HG03469 (cell line): ENCODE measurements at regions not wholly inside any gene's neighbourhood (a gene's known extent, or its start where the extent isn't known, plus 50 kb on each side); places are given as distances from the start of the nearest gene placed in this dataset.

Source experiments
- ATAC-seq: cut with Tn5 transposase; IDR thresholded peaks from one replicate; pipeline ENCODE4 v1.9.1; 2021; ENCODE audit warnings: mild to moderate bottlenecking, moderate library complexity, moderate number of reproducible peaks; ENCODE audit not compliant: unreplicated experiment

DNA sequence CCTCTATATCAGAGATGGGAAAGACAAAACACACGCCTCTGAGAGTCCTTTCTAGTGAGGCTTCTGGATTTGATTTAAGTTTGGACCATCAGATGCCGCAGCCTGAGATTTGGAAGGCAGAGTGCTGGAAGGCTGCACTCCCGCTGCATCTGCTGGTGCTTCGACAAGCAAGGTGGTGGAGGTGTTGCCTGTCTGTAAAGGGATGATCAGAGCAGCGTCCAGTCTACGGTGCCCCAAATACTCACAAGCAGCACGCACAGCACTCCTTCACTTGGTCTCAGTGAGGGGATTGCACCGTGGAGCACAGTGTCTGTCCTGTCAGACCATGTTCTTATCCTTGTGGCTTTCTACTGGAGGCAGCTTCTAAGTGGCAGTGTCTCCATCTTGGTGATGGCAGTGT, 221.4 kb downstream of the GADD45G start:
- no peak for ATAC-seq

DNA sequence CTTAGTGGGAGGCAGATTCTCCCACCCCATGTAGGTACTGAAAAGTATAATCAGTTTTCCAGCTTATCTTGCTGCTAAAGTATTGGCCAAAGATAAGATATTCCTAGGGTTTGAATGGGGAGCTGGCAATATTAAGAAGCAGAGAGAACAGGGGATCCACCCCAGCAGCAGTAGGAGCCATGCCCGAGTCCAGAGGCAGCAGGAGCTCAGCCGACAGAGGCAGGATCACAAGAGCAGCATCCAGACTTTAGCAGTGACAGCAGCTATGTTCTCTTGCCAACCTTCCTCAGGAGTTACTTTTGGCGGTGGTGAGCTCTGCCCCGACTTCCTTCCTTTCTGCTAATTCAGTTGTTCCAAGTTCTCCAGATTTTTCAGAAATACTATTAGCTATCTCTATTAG, 224.5 kb downstream of the GADD45G start:
- no peak for ATAC-seq

DNA sequence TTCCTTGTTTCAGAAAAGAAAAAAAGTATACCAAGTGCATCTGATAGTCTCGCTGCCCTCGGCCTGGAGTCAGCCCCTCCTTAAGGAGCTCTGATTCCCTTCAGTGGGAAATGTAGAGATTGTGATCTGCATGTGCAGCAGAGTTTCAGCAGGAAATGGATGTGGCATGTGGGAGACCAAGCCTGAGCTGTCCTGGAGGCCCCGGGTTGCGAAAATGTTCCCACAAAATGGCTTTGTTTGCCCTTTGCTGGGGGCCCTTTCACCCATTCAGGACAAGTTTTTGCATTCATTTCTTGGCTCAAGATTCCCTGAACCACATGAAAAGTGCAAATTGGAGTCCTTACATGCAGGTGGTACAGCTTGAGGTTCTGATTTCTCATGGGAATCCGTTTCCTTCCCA, 230.9 kb downstream of the GADD45G start:
- no peak for ATAC-seq

DNA sequence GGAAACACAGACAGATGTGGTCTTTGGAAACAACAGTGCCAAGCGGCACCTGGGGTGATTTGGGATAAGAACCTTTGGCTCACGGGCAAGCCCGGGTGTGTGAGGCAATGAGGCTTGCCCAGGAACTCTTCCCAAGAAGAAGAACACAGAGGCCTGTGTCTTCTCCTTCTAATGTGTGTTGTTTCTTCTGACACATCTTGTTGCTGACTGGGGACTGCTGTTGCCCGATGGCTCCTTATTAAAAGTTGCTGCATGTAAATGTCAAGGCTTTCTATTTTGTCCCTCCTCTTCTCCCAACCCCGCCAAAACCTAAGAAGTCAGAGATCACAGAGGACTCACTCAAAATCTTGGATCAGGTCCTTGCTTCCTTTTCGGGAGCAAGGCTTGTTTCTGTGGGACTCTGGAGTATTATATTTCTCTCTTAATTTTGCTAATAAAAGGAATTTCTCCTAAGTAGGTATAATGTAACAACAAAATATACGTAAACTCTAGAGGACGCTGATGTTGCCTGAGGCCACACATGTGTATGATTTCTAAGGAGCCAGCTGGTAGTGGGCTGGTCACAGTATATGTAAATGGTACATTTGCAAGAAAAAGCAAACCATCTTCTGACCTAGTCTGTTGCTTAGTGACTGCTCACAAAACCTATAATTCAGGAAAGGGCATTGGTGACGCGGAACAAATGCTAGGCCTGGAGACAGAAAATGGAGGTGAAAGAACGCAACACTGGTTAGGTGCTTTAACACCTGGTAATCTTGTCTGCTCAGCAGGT, 232.5 kb downstream of the GADD45G start:
- no peak for ATAC-seq

DNA sequence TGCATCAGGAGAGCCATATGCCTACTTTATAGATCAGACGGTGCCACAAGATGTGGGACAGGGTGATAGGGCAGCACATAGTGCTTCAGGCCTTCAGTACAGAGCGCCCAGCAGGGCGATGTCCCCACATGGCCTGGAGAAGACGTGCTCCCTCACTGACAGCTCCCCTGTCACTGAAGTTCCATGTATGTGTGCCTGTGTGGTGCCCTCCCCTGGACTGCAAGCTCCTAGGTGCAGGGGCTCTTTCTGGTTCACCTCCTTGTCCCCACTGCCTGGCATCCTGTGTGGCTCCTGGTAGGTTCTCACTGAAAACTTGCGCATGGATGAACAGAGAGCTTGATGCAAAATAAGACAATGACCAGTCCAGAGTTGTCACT, 233.1 kb downstream of the GADD45G start:
- ATAC-seq = no peak

DNA sequence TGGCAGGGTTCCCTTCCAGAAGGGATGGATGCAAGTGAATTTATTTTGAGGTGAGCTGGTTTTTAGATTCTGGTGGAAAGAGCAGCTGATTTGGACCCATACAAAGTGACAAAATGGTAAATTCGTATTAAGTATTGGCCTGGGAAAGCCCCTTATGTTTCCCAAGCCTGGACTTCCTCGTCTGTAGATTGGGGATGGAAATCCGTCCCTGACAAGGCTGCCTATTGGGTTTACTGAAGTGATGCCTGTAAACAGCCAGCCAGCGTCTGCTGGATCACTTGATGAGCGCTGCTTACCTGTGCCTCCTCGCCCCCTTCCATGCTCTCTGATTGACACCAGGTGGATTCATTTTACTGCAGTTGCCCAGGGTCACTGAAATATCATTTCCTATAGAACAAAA, 233.8 kb downstream of the GADD45G start:
- no peak for ATAC-seq

DNA sequence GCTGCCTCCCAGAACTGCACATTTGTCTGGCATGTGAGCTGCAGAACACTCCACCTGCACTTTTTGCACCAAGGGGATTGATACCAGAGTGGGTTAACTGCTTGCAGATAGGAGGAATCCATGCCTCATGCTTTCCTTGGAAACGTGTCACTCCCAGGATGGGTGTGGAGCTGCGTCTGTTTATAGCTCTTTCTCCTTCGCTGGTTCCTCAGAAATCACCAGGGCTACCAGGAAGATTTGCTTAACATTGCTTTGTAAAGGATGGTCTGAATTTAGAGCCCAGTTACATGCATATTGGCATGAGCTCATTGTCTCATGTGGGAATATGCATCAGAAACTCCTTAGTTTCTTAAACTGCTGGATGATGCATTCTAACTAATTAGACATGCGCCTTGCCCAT, 234.6 kb downstream of the GADD45G start:
- ATAC-seq = no peak

DNA sequence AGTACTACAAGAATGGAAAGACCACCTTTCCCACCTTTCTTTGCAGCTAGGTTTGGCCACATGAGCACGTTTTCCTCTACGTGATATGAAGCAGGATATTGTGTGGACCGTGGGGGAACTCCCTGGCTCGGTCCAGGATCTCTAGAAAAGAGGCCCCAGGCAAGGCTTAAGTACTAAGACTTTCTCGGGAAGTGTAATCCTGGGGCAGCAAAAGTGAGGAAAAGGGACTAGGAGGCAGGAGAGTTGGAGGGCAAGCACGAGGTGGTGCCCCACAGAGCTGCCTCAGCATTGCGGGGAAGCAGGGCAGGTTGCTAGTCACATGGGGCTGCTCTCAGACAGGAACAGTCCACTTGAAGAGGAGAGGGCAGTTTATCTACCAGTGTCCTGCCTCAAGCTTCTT, 235.1 kb downstream of the GADD45G start:
- ATAC-seq = no peak

DNA sequence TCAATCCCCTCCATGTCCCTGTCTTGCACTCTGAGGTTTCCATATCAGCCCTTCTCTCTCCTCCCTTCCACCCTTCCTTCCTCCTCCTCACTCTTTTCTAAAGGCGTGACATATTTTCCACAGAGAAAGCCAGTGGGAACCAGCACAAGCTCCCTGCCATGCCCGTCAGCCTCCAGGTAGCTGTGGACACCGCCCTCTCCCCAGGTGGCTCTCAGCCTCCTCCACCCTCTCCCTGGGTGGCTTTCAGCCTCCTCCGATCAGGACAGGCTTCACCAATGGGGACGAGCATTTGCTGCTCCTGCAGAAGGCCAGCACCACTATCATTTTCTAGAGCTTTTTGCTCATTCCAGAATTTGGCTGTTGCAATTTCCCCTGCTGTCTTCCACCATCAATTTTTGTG, 236.6 kb downstream of the GADD45G start:
- ATAC-seq = no peak

DNA sequence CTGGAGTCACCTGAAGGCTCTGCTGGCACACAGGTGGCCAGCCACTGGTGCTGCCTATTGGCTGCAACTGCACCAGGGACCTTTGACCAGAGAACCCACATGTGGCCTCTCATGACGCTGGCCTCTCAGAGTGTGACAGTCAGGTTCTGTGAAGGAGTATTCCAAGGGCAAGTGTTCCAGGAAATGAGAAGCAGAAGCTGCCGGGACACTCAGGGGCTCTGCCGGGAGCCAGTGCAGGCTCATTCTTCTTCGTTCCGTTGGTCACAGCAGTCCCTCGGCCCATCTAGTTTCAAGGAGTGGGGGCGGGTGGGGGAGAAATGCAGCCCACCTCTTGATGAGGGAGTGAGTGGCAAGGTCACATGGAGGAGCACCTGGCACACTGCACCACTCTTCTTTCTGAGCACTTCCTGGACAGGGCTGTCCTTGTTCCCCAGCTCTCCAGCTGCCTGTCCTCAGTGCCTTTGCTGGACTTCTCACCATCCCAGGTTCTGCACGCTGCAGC, 237.5 kb downstream of the GADD45G start:
- ATAC-seq = no peak

DNA sequence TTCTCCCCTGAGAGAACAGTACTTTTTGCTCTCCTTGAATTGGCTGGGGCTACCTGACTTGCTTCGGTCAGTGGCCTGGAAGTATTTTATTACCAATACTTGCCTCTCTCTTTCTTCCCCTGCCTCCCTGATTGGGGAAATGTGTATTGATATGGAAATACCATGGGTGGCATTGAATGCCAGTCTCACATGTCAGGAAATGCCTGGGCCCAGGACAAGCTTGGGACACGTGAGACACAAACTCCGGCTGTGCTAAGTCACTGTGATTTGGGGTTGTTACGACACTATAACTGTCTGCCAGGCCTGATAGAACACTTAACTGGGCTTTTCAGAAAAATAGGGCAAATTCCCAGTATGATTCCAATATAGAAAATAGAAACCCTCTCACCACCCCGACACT, 238.3 kb downstream of the GADD45G start:
- ATAC-seq = no peak

DNA sequence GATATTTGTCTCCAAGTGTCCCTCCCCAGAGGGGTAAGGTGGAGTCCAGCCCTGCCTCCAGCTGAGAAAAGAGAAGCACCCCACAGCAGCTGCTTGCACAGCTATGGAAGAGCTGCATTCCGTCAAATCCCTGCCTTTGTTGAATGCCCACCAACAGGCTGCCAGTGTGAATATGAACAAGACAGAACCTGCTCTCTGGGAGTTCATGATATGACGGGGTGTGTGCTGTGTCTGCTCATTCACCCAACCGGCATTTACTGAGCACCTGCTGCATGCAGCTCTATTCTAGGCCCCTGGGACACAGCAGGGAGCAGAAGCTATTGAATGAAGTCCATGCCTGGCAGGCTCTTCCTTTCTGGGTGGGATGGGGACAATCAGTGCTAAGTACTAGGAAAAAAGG, 238.8 kb downstream of the GADD45G start:
- ATAC-seq = no peak

DNA sequence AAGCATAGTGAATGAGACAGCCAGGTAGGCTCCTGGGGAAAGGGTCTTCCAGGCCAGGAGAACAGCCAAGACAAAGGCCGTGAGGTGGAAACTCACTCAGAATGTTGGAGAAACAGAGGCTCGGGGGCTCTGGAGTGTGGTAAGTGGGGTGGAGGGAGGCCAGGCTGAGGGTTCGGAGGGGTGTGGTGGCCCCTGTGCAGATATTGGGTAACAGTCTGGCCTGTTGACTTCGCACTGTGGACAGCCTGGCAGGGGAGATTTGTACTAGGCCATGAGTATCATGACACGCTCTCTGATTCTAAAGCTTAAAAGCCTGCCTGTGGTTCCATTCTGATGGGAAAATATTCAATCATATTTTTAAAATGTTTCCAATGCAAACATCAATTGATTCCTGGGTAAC, 239.3 kb downstream of the GADD45G start:
- no peak for ATAC-seq

DNA sequence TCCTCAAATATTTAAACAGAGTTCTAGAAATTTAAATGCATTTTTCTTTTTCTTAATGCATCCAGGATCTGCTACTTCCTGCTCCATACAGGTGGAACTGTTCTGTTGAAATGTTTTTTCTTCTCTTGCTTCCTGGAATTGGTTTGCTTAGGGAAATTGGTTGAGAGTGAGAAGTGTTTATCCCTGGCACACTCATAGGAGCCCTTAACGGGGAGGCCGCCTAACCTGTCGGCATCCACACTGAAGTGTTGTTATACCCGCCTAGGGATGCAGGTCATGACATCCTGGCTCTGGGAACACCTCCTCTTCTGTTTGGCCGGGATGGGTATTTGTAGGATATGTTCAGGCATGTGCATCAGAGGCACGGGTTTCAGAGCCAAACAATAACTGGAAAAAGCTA, 239.7 kb downstream of the GADD45G start:
- no peak for ATAC-seq

DNA sequence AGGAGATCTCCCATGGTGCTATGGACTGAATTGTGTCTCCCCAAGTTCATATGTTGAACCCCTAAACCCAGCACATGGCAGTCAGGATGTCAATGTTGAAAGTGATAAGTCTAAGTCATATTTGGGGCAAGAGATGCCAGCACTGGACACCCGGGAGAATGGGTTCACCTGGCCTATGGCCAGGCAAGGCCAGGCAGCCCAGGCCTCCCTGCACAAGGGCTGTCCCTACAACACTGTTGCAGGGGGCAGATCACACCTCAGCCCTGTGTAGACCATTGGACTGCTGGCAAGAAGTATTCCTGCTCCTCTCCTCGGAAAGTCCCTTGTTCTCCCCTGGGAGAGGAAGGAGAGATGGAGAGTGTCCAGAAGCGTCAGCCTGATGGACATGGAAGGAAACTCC, 240.5 kb downstream of the GADD45G start:
- no peak for ATAC-seq

DNA sequence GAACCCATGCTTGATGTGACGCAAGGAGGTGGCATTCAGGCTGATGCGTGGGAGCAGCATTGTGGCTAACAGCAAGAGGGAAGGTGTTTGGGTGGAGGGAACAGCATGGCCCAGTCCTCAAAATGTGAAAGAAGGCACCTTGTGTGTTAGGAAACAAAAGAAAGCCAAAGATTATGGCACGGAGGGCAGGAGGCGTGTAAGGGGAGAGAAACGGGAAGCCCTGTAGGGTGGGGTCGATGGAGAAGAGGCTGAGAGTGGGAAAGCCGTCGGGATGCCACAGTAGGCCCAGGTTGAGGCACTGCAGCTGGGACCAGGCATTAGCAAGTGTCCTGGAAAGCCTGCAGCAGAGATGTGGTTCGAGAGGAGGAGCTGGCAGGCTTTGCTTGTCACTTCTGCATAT, 241.1 kb downstream of the GADD45G start:
- no peak for ATAC-seq

DNA sequence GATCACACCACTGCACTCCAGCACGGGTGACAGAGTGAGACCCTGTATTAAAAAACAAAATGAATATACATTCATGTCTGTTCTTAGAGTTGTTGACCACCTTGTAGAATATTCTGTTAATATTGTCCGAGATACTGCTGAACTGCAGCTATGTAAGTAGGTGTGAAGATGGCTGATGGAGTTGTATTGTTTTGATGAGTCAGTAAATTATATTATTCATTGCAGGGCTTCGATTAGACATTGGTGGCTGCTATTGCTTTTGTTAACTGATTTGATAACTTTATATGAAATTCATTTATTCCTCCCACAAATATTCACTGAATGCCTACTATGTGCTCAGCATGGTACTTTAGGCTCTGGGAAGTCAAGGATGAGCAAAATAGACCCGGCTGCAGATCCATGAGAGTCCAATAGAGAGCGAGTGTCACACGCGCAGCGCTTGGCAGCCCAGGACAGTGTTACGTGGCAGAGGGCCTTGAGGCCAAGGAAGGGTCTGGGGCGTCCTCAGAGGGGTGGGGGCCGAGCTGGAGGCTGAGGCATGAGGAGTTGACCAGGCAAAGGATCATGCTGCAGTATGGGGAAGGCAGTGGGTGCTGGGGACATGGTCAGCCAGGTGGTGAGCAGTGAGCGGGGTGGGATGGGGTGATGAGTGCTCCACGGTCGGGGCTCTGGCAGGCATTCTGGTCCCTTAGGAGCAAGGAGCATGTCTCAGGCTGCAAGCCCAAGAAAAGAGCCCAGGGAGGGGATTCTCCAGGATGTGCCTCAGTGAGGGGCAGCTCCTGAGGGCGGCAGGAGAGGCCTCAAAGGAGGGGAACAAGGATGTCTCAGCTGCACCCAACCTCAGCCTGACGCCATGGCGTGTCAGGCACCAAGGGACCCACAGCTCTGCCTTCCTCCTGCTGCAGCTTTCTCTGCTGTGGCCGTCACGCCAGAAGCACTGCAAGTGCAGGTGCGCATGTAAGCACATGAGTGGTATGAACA, 243.5 kb downstream of the GADD45G start:
- ATAC-seq = no peak

DNA sequence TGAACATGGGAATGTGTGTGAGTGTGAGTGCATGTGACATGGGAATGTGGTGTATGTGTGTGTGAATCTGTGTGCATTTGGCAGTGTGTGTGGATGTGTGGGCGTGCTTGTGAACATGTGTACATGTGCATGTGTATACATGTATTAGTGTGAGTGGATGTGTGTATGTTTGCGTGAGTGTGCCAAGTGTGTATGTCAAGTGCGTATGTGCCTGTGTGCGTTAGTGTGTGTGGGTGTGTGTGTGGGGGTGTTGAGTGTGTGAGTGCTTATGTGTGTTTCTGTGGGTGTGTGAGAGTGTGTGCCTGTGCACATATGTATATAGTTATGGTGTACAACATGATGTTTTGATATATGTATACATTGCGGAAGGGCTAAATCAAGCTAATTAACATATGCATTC, 244.3 kb downstream of the GADD45G start:
- ATAC-seq = no peak

DNA sequence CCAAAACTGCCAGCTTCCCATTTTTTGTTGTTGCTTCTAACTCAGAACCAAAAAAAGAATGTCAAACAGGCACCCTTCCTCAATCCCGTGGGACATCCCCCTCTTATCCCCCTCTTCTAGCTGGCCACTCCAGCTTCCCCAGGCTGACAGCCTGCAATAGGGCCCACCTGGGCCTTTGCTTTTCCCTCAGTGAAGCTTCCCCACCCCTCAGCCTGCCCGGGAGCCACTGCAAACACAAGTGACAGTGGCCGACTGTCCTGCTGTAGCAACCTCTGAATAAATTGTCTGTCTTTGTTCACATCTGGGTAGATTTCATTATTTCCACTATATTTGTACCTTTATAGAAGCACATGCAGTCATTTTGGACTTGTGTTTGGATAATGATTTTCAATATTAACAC, 245.3 kb downstream of the GADD45G start:
- ATAC-seq = no peak

DNA sequence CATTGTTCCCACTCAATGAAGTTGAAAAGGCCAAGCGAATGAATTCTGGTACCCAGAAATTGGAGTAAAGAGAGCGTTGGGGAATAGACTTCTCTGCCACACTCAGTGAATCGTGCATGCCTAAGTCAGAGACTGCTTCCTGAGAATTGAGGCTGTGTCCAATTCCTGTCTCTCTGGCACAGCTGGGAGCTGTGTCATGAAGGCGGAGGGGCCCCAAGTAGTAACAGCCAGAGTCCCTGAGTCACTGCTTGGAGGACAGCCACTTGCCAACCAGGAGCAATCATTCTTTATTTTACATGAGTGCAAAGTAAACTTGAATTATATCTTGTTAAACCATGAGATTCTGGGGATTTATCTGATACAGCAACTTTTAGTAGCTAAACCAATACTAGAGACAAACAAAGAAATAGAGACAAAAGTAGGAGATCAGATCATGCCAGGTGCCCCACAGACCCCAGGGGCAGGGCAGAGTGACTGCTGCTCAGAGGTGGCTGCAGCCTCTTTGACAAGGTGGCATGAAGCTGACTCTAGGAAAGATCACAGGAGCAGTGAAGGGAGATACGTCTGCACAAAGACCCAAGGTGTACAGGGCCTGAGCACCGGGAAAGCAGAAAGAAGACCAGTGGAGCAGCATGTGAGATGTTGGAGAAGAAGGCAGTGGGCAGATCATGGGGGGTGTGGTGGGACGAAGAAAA, 246.0 kb downstream of the GADD45G start:
- ATAC-seq = no peak

DNA sequence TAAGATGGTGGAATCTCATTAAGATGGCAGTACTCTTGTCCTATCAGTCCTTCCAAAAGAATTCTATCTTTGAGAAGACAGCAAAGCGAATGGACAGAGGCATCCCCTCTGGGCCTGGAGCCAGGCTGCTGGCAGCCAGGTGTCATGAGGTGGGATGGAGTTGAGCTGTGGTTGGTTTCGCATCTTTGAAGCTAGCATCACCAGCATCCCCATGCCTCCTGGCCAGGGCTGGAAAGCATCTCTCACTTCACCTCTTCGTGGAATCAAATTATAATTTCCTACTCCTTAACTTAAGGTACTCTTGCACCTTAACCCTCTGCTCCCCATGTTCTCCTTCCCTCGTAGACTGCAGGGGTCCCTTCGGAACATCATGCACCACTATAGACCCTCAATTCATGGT, 248.3 kb downstream of the GADD45G start:
- ATAC-seq = no peak
